ENCODE measurements at regions not wholly inside any gene's neighbourhood (a gene's known extent, or its start where the extent isn't known, plus 50 kb on each side); places are given as distances from the start of the nearest gene placed in this dataset.

DNA sequence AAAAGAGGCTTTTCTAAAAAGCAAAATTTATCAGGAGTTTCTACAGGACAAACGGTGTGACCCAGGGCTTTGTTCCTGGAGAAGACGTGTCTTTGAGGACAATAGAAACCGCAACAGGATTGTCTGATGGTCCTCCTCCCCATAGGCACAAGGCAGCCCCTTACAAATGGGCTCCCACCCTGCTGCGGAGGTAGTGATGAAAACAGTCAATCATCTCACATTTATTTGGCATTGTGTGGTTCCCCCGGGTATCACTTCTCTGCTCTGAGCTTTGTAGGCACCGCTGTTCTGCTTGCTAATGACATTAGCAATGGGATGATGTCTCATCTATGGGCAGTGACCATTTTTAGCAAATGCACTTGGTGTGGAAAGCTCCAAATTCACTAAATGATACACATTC is 155.5 kb upstream of the TMPO start:
- H3K36me3 ChIP-seq = no peaks in the 10 kb centered on the region
- H3K27ac ChIP-seq = no peak overlapping the region
- no peaks in the 10 kb centered on the region for H3K4me1 ChIP-seq
- no peaks in the 10 kb centered on the region for H3K27me3 ChIP-seq
- H3K4me3 ChIP-seq = no peak overlapping the region
- no peaks in the 10 kb centered on the region for H3K9me3 ChIP-seq
- no peak for DNase-seq
- TF ChIP-seq POLR2A (IDR thresholded peaks at IDR 0.05) = no peak
- TF ChIP-seq, protein P1, sequence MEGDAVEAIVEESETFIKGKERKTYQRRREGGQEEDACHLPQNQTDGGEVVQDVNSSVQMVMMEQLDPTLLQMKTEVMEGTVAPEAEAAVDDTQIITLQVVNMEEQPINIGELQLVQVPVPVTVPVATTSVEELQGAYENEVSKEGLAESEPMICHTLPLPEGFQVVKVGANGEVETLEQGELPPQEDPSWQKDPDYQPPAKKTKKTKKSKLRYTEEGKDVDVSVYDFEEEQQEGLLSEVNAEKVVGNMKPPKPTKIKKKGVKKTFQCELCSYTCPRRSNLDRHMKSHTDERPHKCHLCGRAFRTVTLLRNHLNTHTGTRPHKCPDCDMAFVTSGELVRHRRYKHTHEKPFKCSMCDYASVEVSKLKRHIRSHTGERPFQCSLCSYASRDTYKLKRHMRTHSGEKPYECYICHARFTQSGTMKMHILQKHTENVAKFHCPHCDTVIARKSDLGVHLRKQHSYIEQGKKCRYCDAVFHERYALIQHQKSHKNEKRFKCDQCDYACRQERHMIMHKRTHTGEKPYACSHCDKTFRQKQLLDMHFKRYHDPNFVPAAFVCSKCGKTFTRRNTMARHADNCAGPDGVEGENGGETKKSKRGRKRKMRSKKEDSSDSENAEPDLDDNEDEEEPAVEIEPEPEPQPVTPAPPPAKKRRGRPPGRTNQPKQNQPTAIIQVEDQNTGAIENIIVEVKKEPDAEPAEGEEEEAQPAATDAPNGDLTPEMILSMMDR (IDR thresholded peaks at IDR 0.05) = no peak

DNA sequence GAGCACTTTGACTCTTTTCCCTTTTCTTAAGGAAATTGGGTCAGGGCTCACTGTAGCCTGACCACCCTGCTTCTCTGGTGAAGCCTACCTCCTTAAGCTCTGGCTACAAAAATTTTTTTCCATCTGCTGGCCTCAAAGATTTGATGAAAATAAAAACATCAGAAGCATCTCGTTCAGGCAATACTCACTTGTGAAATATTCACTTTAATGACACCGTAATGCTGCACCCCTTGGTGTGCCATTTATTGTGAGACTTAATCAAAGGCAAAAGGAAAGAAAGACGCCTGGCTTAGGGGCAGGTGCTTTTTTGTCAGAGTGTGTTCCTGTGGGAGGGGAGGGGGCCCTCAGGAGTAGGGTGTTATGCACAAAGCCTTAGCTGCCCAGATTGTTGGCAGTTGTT is 155.0 kb upstream of the TMPO start:
- H3K36me3 ChIP-seq = no peaks in the 10 kb centered on the region
- no peak for TF ChIP-seq POLR2A (IDR thresholded peaks at IDR 0.05)
- TF ChIP-seq, protein P1 (IDR thresholded peaks at IDR 0.05) = no peak
- H3K9me3 ChIP-seq = no peaks in the 10 kb centered on the region
- no peak for DNase-seq
- H3K27me3 ChIP-seq = no peaks in the 10 kb centered on the region
- H3K27ac ChIP-seq = no peak overlapping the region
- H3K4me1 ChIP-seq = no peaks in the 10 kb centered on the region
- no peak overlapping the region for H3K4me3 ChIP-seq

DNA sequence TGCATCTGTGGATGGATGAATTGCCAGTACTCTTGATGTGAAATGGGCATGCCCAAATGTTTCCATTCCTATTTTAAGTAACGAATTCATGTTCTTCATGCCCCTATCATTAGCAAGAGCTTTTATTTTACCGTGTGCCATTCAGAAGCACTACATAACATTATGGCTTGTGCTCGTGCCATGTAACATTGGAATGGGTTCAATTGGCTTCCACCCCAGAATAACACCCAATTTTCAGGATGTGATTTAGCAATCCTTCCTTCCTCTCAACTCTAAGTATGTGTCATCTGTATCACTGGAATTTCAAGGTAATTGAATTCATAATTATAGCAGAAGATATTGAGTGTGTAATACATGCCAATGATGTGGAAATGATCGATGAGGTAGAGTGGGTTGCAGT is 145.8 kb upstream of the TMPO start:
- no peak for TF ChIP-seq POLR2A (IDR thresholded peaks at IDR 0.05)
- TF ChIP-seq, protein P1 (IDR thresholded peaks at IDR 0.05) = no peak
- H3K9me3 ChIP-seq = no peaks in the 10 kb centered on the region
- no peak for DNase-seq
- no peaks in the 10 kb centered on the region for H3K4me1 ChIP-seq
- no peak overlapping the region for H3K4me3 ChIP-seq
- H3K27ac ChIP-seq = no peak overlapping the region
- no peaks in the 10 kb centered on the region for H3K27me3 ChIP-seq
- no peaks in the 10 kb centered on the region for H3K36me3 ChIP-seq

DNA sequence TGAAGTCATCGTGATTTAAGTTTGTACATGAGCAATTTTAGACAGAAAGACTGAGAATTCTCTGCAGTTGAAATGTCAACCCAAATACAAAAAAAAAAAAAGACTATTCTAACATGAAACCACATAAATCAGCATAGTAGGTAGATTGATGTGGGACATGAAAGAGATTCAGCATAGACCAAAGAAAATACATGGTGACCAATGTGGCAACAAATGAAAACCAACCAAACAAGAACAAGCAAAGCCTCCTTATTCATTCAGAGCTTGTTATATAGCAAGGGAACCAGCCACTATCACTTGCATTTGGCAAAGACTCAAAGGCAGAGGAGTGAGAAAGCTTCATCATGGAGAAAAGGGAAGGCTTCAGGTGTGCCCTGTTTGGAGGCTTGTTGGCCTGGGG is 144.4 kb upstream of the TMPO start:
- Histone ChIP-seq H3K4me1 (no peaks in the 10 kb centered on the region), H3K9me3 (no peaks in the 10 kb centered on the region), H3K27ac (no peak overlapping the region), H3K27me3 (no peaks in the 10 kb centered on the region), H3K4me3 (no peak overlapping the region), H3K36me3 (no peaks in the 10 kb centered on the region)
- TF ChIP-seq, protein P1 (IDR thresholded peaks at IDR 0.05) = no peak
- no peak for TF ChIP-seq POLR2A (IDR thresholded peaks at IDR 0.05)
- DNase-seq = no peak

DNA sequence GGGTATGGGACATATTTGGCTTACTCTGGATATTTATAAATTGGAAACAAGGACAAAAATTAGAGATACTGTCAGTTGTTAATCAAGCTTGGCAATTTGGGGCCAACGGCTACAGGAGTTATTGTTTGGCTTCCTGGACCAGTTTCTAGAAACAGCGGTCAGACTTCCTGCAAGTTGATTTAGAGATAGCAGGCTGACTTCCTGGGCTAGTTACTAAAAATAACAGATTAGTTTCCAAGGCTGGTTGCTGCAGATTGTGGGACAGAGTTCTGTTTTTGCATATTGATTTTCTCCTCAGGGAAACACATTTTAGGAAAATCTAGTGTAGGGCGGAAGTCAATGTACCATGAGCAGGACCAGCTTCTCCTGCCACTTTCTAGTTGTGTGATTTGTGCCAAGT is 144.0 kb upstream of the TMPO start:
- Histone ChIP-seq H3K4me1 (no peaks in the 10 kb centered on the region), H3K4me3 (no peak overlapping the region), H3K9me3 (no peaks in the 10 kb centered on the region), H3K27me3 (no peaks in the 10 kb centered on the region), H3K27ac (no peak overlapping the region), H3K36me3 (no peaks in the 10 kb centered on the region)
- no peak for TF ChIP-seq POLR2A (IDR thresholded peaks at IDR 0.05)
- TF ChIP-seq, protein P1 (IDR thresholded peaks at IDR 0.05) = no peak
- no peak for DNase-seq

DNA sequence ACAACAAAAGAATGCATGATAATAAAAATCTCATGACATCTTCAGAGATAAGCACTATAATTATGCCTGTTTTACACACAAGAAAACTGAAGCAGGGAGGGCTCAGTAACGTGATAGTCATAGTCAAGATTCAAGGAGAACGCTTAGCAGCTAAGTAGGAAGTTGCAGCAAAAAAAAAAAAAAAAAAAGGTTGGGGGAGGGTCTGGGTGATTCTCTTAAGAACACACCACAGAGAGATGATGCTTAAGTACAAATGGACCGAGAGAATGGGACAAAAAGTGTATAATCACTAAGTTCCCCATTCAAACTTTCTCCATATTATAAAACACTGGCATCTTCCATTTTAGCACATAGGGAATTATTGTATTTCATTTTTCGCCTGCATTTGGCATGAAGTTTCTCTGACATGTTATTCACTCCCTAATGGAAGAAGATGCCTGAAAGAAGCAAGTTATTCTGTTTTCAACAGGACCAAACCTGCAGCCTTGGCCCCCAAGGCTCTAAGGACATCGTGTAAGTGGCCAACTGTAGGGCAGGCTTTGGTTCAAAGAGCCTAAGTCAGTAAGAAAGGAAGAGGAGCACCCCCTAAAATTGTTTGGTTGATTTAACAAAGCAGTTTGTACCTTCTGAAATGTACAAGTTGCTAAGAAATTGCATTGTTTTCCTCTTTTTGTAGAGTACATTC is 142.9 kb upstream of the TMPO start:
- TF ChIP-seq POLR2A (IDR thresholded peaks at IDR 0.05) = no peak
- TF ChIP-seq, protein P1 (IDR thresholded peaks at IDR 0.05) = no peak
- no peaks in the 10 kb centered on the region for H3K4me1 ChIP-seq
- DNase-seq = no peak
- H3K27ac ChIP-seq = no peak overlapping the region
- no peaks in the 10 kb centered on the region for H3K9me3 ChIP-seq
- no peak overlapping the region for H3K4me3 ChIP-seq
- no peaks in the 10 kb centered on the region for H3K27me3 ChIP-seq
- no peaks in the 10 kb centered on the region for H3K36me3 ChIP-seq

All from Peyer's patch (tissue), 4 donors.